SH-SY5Y (cell line): ENCODE measurements at regions not wholly inside any gene's neighbourhood (a gene's known extent, or its start where the extent isn't known, plus 50 kb on each side); places are given as distances from the start of the nearest gene placed in this dataset.

Experiments used
- GATA2 ChIP-seq: IDR thresholded peaks from 2 replicates; pipeline ENCODE4 v1.6.1; 2011; ENCODE audit warnings: mild to moderate bottlenecking, low read depth, low read length
- GATA3 ChIP-seq: IDR thresholded peaks from 2 replicates; pipeline ENCODE4 v1.6.1; 2011; ENCODE audit warnings: low read depth, mild to moderate bottlenecking, low read length, moderate library complexity

DNA sequence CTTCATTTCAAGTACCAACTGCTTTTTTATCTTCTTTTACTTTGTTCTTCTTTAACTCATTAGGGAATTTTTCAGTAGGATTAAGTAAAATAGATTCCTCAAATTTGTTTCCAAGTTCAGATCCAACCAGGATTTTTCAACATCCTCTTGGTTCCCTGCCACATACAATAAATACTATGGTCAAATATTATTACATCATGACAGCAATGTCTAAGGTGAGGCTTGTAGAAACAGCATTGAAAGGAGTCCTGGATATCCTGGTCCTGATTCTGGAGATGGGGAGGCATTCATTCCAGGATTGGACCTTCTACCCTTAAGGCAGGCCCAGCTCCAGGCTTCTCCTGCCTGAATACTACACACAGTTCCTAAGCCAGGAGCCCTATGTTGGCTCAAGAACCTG, 80.2 kb upstream of the F3 start:
- TF ChIP-seq GATA2 (no peak), GATA3 (no peak)
